SK-N-SH (cell line): ENCODE measurements at regions not wholly inside any gene's neighbourhood (a gene's known extent, or its start where the extent isn't known, plus 50 kb on each side); places are given as distances from the start of the nearest gene placed in this dataset.

Experiments
- CTCF ChIP-seq: fragments of 200-600 bp; sonication (generic); IDR thresholded peaks from 2 replicates; pipeline ENCODE4 v1.6.1; 2017; ENCODE audit warnings: antibody characterized with exemption, mild to moderate bottlenecking, moderate library complexity
- GABPA ChIP-seq: IDR thresholded peaks from 2 replicates; pipeline ENCODE4 v1.4.0; 2012; ENCODE audit warnings: low read depth, mild to moderate bottlenecking
- POLR2AphosphoS5 ChIP-seq: IDR thresholded peaks from 2 replicates; pipeline ENCODE4 v1.6.1; 2012; ENCODE audit warnings: low read depth, low read length
- SIN3A ChIP-seq: IDR thresholded peaks from 2 replicates; pipeline ENCODE4 v1.6.1; 2012; ENCODE audit warnings: low read depth, mild to moderate bottlenecking, low read length, moderate library complexity, borderline replicate concordance

- TF ChIP-seq CTCF: no peak
- no peak for TF ChIP-seq SIN3A
- TF ChIP-seq POLR2AphosphoS5: no peak
- no peak for TF ChIP-seq GABPA
Measured at GRCh38 chr6:168201383-168201782, 118.2 kb downstream of the DACT2 start.
